ENCODE measurements at regions not wholly inside any gene's neighbourhood (a gene's known extent, or its start where the extent isn't known, plus 50 kb on each side); places are given as distances from the start of the nearest gene placed in this dataset.

DNA sequence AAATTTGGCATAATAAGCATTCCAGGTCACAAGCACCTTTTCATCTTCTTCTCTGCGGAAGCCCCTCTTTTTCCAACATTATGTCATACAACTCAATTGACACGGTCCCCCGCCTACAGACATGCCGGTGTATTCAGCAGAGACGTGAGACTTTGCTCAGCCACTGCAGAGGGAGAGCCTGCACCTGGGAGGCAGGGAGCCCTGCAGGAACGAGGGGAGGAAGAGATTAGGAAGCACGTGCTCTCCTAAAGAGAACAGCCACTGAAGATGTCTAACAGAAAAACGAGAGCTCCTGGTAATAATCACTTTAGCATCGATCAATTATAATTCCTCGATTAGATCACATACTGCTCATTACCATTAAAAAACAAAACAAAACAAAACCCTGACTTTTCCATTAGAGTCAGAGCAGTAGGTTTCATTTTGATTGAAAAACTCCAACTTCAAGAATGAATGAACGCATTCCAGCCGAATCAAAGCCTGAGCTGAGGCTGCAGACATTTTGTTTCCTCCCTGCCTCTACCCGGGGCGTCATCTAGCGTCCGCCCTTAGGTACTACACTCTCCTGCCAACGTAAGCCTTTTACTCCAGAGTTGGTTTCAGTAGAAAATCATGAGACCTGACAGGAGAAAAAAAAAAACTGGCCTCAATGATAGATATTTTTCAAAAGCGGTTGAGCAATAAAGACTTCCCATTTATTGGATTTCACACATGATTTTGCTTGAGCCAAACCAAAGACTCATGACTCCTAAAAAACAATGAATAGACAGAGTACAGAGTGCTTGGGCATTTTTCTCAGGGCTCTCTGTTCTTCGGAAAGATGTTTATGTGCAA, 194.5 kb downstream of the KATNAL1 start (continued):
- no peak for TF ChIP-seq ATF1 (CRISPR knock-in tag; IDR thresholded peaks at IDR 0.05)
- TF ChIP-seq ATF1 (tag; IDR thresholded peaks at IDR 0.05), result no peak
- TF ChIP-seq ADNP (tag; IDR thresholded peaks at IDR 0.05), result no peak
- no peak for TF ChIP-seq TCF7L2 (IDR thresholded peaks at IDR 0.05; ENCODE audit: low read depth, low read length)
- no peak for TF ChIP-seq ZNF12 (CRISPR knock-in tag; IDR thresholded peaks at IDR 0.05)
- no peak for TF ChIP-seq ZNF699 (CRISPR knock-in tag; IDR thresholded peaks at IDR 0.05; ENCODE audit: insufficient replicate concordance)
- no peak for TF ChIP-seq HDGF (IDR thresholded peaks at IDR 0.05)
- no peak for TF ChIP-seq MYC (IDR thresholded peaks at IDR 0.05; ENCODE audit: low read depth, low read length)
- TF ChIP-seq MYC (CRISPR knock-in tag; IDR thresholded peaks at IDR 0.05; ENCODE audit: borderline replicate concordance, low read depth), result no peak
- TF ChIP-seq, protein P1, sequence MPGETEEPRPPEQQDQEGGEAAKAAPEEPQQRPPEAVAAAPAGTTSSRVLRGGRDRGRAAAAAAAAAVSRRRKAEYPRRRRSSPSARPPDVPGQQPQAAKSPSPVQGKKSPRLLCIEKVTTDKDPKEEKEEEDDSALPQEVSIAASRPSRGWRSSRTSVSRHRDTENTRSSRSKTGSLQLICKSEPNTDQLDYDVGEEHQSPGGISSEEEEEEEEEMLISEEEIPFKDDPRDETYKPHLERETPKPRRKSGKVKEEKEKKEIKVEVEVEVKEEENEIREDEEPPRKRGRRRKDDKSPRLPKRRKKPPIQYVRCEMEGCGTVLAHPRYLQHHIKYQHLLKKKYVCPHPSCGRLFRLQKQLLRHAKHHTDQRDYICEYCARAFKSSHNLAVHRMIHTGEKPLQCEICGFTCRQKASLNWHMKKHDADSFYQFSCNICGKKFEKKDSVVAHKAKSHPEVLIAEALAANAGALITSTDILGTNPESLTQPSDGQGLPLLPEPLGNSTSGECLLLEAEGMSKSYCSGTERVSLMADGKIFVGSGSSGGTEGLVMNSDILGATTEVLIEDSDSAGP (CRISPR knock-in tag; IDR thresholded peaks at IDR 0.05), result no peak
- TF ChIP-seq, protein P2, sequence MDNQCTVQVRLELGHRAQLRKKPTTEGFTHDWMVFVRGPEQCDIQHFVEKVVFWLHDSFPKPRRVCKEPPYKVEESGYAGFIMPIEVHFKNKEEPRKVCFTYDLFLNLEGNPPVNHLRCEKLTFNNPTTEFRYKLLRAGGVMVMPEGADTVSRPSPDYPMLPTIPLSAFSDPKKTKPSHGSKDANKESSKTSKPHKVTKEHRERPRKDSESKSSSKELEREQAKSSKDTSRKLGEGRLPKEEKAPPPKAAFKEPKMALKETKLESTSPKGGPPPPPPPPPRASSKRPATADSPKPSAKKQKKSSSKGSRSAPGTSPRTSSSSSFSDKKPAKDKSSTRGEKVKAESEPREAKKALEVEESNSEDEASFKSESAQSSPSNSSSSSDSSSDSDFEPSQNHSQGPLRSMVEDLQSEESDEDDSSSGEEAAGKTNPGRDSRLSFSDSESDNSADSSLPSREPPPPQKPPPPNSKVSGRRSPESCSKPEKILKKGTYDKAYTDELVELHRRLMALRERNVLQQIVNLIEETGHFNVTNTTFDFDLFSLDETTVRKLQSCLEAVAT (IDR thresholded peaks at IDR 0.05), result no peak
- no peak for TF ChIP-seq TRIM24 (IDR thresholded peaks at IDR 0.05)
- TF ChIP-seq, protein P3, sequence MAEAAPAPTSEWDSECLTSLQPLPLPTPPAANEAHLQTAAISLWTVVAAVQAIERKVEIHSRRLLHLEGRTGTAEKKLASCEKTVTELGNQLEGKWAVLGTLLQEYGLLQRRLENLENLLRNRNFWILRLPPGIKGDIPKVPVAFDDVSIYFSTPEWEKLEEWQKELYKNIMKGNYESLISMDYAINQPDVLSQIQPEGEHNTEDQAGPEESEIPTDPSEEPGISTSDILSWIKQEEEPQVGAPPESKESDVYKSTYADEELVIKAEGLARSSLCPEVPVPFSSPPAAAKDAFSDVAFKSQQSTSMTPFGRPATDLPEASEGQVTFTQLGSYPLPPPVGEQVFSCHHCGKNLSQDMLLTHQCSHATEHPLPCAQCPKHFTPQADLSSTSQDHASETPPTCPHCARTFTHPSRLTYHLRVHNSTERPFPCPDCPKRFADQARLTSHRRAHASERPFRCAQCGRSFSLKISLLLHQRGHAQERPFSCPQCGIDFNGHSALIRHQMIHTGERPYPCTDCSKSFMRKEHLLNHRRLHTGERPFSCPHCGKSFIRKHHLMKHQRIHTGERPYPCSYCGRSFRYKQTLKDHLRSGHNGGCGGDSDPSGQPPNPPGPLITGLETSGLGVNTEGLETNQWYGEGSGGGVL (CRISPR knock-in tag; IDR thresholded peaks at IDR 0.05), result no peak
- TF ChIP-seq ZEB2 (IDR thresholded peaks at IDR 0.05), result no peak
- TF ChIP-seq, protein P4, sequence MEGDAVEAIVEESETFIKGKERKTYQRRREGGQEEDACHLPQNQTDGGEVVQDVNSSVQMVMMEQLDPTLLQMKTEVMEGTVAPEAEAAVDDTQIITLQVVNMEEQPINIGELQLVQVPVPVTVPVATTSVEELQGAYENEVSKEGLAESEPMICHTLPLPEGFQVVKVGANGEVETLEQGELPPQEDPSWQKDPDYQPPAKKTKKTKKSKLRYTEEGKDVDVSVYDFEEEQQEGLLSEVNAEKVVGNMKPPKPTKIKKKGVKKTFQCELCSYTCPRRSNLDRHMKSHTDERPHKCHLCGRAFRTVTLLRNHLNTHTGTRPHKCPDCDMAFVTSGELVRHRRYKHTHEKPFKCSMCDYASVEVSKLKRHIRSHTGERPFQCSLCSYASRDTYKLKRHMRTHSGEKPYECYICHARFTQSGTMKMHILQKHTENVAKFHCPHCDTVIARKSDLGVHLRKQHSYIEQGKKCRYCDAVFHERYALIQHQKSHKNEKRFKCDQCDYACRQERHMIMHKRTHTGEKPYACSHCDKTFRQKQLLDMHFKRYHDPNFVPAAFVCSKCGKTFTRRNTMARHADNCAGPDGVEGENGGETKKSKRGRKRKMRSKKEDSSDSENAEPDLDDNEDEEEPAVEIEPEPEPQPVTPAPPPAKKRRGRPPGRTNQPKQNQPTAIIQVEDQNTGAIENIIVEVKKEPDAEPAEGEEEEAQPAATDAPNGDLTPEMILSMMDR (IDR thresholded peaks at IDR 0.05 in 2 of 3, conservative IDR thresholded peaks at IDR 0.05 in 1 of 3; ENCODE audit: insufficient read depth in 2 of 3, low read depth in 1 of 3, low read length in 3 of 3), result peak; percentile 81 to 89 (median 85)
- no peak for TF ChIP-seq MXI1 (IDR thresholded peaks at IDR 0.05; ENCODE audit: low read depth, low read length)
- no peak for TF ChIP-seq ZBTB17 (CRISPR knock-in tag; IDR thresholded peaks at IDR 0.05)
- peak; percentile 60; the same call in 1 of the 2 replicates for TF ChIP-seq ZNF24 (IDR thresholded peaks at IDR 0.05)
